ENCODE measurements at regions not wholly inside any gene's neighbourhood (a gene's known extent, or its start where the extent isn't known, plus 50 kb on each side); places are given as distances from the start of the nearest gene placed in this dataset.

DNA sequence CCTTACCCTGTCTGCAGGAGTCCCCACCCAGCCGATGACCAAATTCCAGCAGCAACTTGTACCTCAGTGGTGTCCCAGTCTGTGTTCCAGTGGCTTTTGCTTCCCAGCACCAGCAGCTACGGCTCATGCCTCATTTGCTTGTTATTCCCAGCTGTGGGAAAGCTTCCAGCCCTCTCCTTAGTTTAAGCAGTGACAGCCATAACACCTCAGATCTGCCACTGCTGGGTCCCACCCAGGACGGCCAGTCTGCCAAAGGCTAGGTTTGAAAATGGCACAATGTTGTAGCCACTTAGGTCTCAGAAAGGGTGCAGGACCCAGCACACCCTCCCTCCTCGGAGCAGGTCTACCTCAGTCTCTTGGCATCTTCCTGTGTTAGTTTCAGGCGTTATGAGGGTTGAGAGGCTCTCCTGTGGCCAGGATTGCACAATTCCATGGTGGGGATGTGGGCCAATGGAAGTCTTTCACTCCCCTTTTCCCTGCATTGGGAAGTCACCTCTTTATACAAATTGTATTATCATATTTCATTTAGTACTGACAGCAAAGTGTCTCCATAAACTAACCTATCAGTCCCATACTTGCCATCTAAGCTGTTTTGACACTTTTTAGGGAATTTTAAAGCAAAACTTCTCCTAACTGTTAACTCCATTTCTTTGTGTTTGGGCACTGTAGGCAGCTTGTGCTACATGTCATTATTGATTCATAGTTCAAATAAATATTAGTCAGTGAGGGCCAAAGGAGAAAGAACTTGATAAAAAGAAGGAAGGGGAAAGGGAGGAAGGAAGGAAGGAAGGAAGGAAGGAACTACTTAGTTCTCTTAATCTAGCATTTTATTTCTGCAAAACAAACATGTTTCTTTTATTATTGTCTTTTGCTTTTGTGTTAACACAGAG, 62.9 kb upstream of the FAM110C start:
- TF ChIP-seq, protein P1, sequence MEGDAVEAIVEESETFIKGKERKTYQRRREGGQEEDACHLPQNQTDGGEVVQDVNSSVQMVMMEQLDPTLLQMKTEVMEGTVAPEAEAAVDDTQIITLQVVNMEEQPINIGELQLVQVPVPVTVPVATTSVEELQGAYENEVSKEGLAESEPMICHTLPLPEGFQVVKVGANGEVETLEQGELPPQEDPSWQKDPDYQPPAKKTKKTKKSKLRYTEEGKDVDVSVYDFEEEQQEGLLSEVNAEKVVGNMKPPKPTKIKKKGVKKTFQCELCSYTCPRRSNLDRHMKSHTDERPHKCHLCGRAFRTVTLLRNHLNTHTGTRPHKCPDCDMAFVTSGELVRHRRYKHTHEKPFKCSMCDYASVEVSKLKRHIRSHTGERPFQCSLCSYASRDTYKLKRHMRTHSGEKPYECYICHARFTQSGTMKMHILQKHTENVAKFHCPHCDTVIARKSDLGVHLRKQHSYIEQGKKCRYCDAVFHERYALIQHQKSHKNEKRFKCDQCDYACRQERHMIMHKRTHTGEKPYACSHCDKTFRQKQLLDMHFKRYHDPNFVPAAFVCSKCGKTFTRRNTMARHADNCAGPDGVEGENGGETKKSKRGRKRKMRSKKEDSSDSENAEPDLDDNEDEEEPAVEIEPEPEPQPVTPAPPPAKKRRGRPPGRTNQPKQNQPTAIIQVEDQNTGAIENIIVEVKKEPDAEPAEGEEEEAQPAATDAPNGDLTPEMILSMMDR (conservative IDR thresholded peaks at IDR 0.05; ENCODE audit: low read length), result no peak
- TF ChIP-seq EZH2phosphoT487 (IDR thresholded peaks at IDR 0.05; ENCODE audit: borderline replicate concordance), result no peak
